HepG2 (cell line): ENCODE measurements at regions not wholly inside any gene's neighbourhood (a gene's known extent, or its start where the extent isn't known, plus 50 kb on each side); places are given as distances from the start of the nearest gene placed in this dataset.
A peak's percentile ranks its signal among the peaks of the same experiment; 100 is the strongest.

Experiments
- CC2D1A ChIP-seq: sonication (generic); formaldehyde crosslinking; IDR thresholded peaks from 2 replicates; pipeline ENCODE4 v1.8.1; 2023; ENCODE audit warnings: mild to moderate bottlenecking, missing genetic modification reagents
- CEBPB ChIP-seq: IDR thresholded peaks from 2 replicates; pipeline ENCODE4 v1.6.1; 2011; ENCODE audit warnings: low read depth, low read length, improper control_type of control experiment, borderline replicate concordance
- FOSL2 ChIP-seq: sonication (generic); formaldehyde crosslinking; IDR thresholded peaks from 2 replicates; pipeline ENCODE4 v1.4.0; 2020; ENCODE audit warnings: missing genetic modification reagents
- FOXA3 ChIP-seq: IDR thresholded peaks from 2 replicates; pipeline ENCODE4 v1.6.1; 2016; ENCODE audit warnings: missing genetic modification reagents, missing compliant biosample characterization
- FOXP1 ChIP-seq, 2 experiments: fragments of 450-650 bp in 1 of 2; IDR thresholded peaks; 2 replicates each; pipeline ENCODE4 v1.6.1; 2017 to 2018; ENCODE audit warnings: antibody characterized with exemption in 1 of 2
- HDAC2 ChIP-seq: sonication (generic); formaldehyde crosslinking; IDR thresholded peaks from 2 replicates; pipeline ENCODE4 v1.4.0; 2020; ENCODE audit warnings: missing genetic modification reagents
- HHEX ChIP-seq: IDR thresholded peaks from 2 replicates; pipeline ENCODE4 v1.6.1; 2016; ENCODE audit warnings: control low read depth
- HMG20B ChIP-seq: conservative IDR thresholded peaks from 2 replicates; pipeline ENCODE4 v1.6.1; 2016; ENCODE audit warnings: missing genetic modification reagents, missing compliant biosample characterization
- HNF4G ChIP-seq, 2 experiments: sonication (generic) in 1 of 2; formaldehyde crosslinking in 1 of 2; IDR thresholded peaks; 2 replicates each; pipeline versions ENCODE4 v1.4.0 to v1.6.1; 2011 to 2020; ENCODE audit warnings: borderline replicate concordance in 2 of 2, low read depth in 2 of 2, mild to moderate bottlenecking in 2 of 2, low read length in 1 of 2, missing genetic modification reagents in 1 of 2, moderate library complexity in 1 of 2
- KDM6A ChIP-seq: IDR thresholded peaks from 2 replicates; pipeline ENCODE4 v1.6.1; 2016; ENCODE audit warnings: low read depth
- LCORL ChIP-seq, 2 experiments: fragments of 450-650 bp in 1 of 2; sonication (generic) in 1 of 2; formaldehyde crosslinking in 1 of 2; IDR thresholded peaks; 2 replicates each; pipeline versions ENCODE4 v1.5.0 to v1.6.1; 2017 to 2020; ENCODE audit warnings: antibody characterized with exemption in 1 of 2, missing genetic modification reagents in 1 of 2
- MTF1 ChIP-seq: sonication (generic); formaldehyde crosslinking; IDR thresholded peaks from 2 replicates; pipeline ENCODE4 v1.5.0; 2020; ENCODE audit warnings: missing genetic modification reagents
- NCOA5 ChIP-seq: sonication (generic); formaldehyde crosslinking; IDR thresholded peaks from 2 replicates; pipeline ENCODE4 v1.4.0; 2020; ENCODE audit warnings: missing genetic modification reagents
- RXRA ChIP-seq: sonication (generic); formaldehyde crosslinking; IDR thresholded peaks from 2 replicates; pipeline ENCODE4 v1.5.1; 2020; ENCODE audit warnings: missing genetic modification reagents
- RXRB ChIP-seq: IDR thresholded peaks from 2 replicates; pipeline ENCODE4 v1.6.1; 2016; ENCODE audit warnings: borderline replicate concordance, missing genetic modification reagents, missing compliant biosample characterization
- TCF7 ChIP-seq: sonication (generic); IDR thresholded peaks from 2 replicates; pipeline ENCODE4 v1.6.1; 2016; ENCODE audit warnings: antibody characterized with exemption, low read depth
- ZEB1 ChIP-seq: IDR thresholded peaks from 2 replicates; pipeline ENCODE4 v1.6.1; 2012; ENCODE audit warnings: mild to moderate bottlenecking, low read depth, inconsistent platforms; ENCODE audit not compliant: insufficient replicate concordance
- ZNF296 ChIP-seq: sonication (generic); formaldehyde crosslinking; conservative IDR thresholded peaks from 2 replicates; pipeline ENCODE4 v1.5.0; 2020; ENCODE audit warnings: mild to moderate bottlenecking, missing genetic modification reagents
- ZNF382 ChIP-seq: sonication (generic); formaldehyde crosslinking; IDR thresholded peaks from 2 replicates; pipeline ENCODE4 v1.5.0; 2020; ENCODE audit warnings: missing genetic modification reagents, mild to moderate bottlenecking, borderline replicate concordance
- ZNF672 ChIP-seq: sonication (generic); formaldehyde crosslinking; IDR thresholded peaks from 2 replicates; pipeline ENCODE4 v1.8.1; 2022; ENCODE audit warnings: missing genetic modification reagents
- ZNF776 ChIP-seq: sonication (generic); formaldehyde crosslinking; IDR thresholded peaks from 2 replicates; pipeline ENCODE4 v1.4.0; 2020; ENCODE audit warnings: mild to moderate bottlenecking, missing genetic modification reagents
- TF ChIP-seq, protein P1 (sequence below): sonication (generic); formaldehyde crosslinking; IDR thresholded peaks from 2 replicates; pipeline ENCODE4 v1.4.0; 2020; ENCODE audit warnings: missing genetic modification reagents, borderline replicate concordance
- TF ChIP-seq, protein P2 (sequence below): sonication (generic); formaldehyde crosslinking; IDR thresholded peaks from 2 replicates; pipeline ENCODE4 v1.4.0; 2020; ENCODE audit warnings: mild to moderate bottlenecking, missing genetic modification reagents
- TF ChIP-seq, protein P3 (sequence below): sonication (generic); formaldehyde crosslinking; IDR thresholded peaks from 2 replicates; pipeline ENCODE4 v1.4.0; 2020; ENCODE audit warnings: missing genetic modification reagents
- TF ChIP-seq, protein P4 (sequence below): sonication (generic); formaldehyde crosslinking; IDR thresholded peaks from 2 replicates; pipeline ENCODE4 v1.4.0; 2020; ENCODE audit warnings: mild to moderate bottlenecking, missing genetic modification reagents

DNA sequence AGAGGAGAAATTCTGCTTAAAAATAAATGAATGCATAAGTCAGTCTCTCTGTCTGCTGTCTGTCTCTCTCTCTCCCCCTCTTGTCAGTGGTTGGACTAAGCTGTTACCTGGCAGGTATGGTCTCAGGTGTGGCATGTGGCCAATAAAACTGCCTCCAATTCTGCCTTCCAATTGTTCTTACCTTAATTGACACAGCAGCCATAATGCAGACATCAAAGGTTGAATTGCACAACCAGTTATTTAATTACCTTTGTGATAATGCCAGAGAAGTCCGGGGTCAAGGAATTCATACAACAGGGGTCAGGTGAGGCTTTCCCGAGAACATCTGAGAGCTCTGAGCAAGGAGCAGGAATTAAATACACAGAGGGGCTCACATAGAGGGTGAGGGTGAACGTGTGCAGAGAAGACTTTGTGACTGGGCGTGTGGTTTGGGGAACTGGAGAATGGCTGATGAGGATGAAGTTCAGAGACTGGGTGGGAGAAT, 78.8 kb upstream of the CDYL2 start (continued):
- TF ChIP-seq, protein P1, sequence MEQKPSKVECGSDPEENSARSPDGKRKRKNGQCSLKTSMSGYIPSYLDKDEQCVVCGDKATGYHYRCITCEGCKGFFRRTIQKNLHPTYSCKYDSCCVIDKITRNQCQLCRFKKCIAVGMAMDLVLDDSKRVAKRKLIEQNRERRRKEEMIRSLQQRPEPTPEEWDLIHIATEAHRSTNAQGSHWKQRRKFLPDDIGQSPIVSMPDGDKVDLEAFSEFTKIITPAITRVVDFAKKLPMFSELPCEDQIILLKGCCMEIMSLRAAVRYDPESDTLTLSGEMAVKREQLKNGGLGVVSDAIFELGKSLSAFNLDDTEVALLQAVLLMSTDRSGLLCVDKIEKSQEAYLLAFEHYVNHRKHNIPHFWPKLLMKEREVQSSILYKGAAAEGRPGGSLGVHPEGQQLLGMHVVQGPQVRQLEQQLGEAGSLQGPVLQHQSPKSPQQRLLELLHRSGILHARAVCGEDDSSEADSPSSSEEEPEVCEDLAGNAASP (CRISPR knock-in tag): peak; percentile 94
- no peak for TF ChIP-seq CC2D1A
- peak; percentile 65 for TF ChIP-seq RXRB (CRISPR knock-in tag)
- TF ChIP-seq FOXA3 (CRISPR knock-in tag): peak; percentile 39
- TF ChIP-seq LCORL (IDR thresholded peaks at IDR 0.05): no peak
- no peak for TF ChIP-seq LCORL (CRISPR knock-in tag; IDR thresholded peaks at IDR 0.05)
- TF ChIP-seq HNF4G (IDR thresholded peaks at IDR 0.05; ENCODE audit: borderline replicate concordance, low read depth, low read length): peak; percentile 24; the same call in 1 of the 2 replicates
- no peak for TF ChIP-seq HNF4G (CRISPR knock-in tag; IDR thresholded peaks at IDR 0.05; ENCODE audit: borderline replicate concordance, low read depth)
- peak; percentile 20; the same call in 1 of the 2 replicates for TF ChIP-seq MTF1
- peak; percentile 85 for TF ChIP-seq TCF7
- TF ChIP-seq, protein P2, sequence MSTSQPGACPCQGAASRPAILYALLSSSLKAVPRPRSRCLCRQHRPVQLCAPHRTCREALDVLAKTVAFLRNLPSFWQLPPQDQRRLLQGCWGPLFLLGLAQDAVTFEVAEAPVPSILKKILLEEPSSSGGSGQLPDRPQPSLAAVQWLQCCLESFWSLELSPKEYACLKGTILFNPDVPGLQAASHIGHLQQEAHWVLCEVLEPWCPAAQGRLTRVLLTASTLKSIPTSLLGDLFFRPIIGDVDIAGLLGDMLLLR: no peak
- peak; percentile 45; the same call in 1 of the 2 replicates for TF ChIP-seq RXRA
- TF ChIP-seq, protein P3, sequence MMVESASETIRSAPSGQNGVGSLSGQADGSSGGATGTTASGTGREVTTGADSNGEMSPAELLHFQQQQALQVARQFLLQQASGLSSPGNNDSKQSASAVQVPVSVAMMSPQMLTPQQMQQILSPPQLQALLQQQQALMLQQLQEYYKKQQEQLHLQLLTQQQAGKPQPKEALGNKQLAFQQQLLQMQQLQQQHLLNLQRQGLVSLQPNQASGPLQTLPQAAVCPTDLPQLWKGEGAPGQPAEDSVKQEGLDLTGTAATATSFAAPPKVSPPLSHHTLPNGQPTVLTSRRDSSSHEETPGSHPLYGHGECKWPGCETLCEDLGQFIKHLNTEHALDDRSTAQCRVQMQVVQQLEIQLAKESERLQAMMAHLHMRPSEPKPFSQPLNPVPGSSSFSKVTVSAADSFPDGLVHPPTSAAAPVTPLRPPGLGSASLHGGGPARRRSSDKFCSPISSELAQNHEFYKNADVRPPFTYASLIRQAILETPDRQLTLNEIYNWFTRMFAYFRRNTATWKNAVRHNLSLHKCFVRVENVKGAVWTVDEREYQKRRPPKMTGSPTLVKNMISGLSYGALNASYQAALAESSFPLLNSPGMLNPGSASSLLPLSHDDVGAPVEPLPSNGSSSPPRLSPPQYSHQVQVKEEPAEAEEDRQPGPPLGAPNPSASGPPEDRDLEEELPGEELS (CRISPR knock-in tag): peak; percentile 20; the same call in 1 of the 2 replicates
- TF ChIP-seq FOSL2 (CRISPR knock-in tag): 0 out of 2 replicates have a peak, but pooled peaks have one; percentile 24
- peak; percentile 35; the same call in 1 of the 2 replicates for TF ChIP-seq KDM6A (CRISPR knock-in tag)
- TF ChIP-seq HDAC2 (CRISPR knock-in tag): peak; percentile 48; the same call in 1 of the 2 replicates
- no peak for TF ChIP-seq NCOA5 (CRISPR knock-in tag)
- peak; percentile 84 for TF ChIP-seq CEBPB
- 0 out of 2 replicates have a peak, but pooled peaks have one; percentile 39 for TF ChIP-seq HMG20B (CRISPR knock-in tag)
- TF ChIP-seq ZEB1: peak; percentile 96
- no peak for TF ChIP-seq ZNF382 (CRISPR knock-in tag)
- TF ChIP-seq HHEX (CRISPR knock-in tag): peak; percentile 68; the same call in 1 of the 2 replicates
- TF ChIP-seq, protein P4, sequence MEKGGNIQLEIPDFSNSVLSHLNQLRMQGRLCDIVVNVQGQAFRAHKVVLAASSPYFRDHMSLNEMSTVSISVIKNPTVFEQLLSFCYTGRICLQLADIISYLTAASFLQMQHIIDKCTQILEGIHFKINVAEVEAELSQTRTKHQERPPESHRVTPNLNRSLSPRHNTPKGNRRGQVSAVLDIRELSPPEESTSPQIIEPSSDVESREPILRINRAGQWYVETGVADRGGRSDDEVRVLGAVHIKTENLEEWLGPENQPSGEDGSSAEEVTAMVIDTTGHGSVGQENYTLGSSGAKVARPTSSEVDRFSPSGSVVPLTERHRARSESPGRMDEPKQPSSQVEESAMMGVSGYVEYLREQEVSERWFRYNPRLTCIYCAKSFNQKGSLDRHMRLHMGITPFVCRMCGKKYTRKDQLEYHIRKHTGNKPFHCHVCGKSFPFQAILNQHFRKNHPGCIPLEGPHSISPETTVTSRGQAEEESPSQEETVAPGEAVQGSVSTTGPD: peak; percentile 27; the same call in 1 of the 2 replicates
- TF ChIP-seq ZNF296 (CRISPR knock-in tag): no peak
- TF ChIP-seq ZNF776 (CRISPR knock-in tag): no peak
- TF ChIP-seq FOXP1 (IDR thresholded peaks at IDR 0.05): no peak
- TF ChIP-seq FOXP1 (CRISPR knock-in tag; IDR thresholded peaks at IDR 0.05): peak; percentile 57; the same call in 1 of the 2 replicates
- TF ChIP-seq ZNF672: no peak
